ENCODE measurements at regions not wholly inside any gene's neighbourhood (a gene's known extent, or its start where the extent isn't known, plus 50 kb on each side); places are given as distances from the start of the nearest gene placed in this dataset.

DNA sequence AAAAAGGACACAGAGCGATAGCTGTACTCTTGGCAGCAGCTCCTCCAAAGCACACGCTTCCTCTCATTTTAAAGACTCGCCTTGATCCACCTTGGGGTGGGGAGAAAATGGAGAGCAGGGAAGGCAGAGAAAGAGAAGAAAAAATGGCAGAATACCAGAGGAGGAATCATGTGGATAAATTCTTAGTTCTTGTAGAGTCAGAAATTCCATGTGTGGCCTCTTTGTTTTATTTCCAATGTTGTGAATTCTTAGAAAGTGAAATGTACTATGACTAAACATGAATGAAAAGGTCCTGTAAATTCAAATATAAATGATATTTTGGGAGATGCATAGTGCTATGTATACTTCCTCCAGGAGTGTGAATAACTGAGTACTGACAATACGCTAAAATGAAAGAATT, 89.7 kb upstream of the SESTD1 start:
- H3K9me3 Mint-ChIP-seq = peaks cover 0 to 2% (median 0%) of the 10 kb centered on the region in 7 donors
- Histone ChIP-seq H3K4me2 (replicated peaks; ENCODE audit: extremely low read depth, low read length, poor library complexity, severe bottlenecking) (no peak overlapping the region), H3K9ac (ENCODE audit: insufficient read depth, low read length, poor library complexity, severe bottlenecking) (no peak overlapping the region), H3K4me3 (replicated peaks in 1 of 3; ENCODE audit: low read depth in 2 of 3, low read length in 3 of 3) (no peak overlapping the region), H3K9me3 (replicated peaks in 1 of 2; ENCODE audit: control insufficient read depth in 1 of 2, insufficient read depth in 1 of 2, low read length in 2 of 2) (no peaks in the 10 kb centered on the region), H3K79me2 (ENCODE audit: insufficient read depth, low read length) (no peaks in the 10 kb centered on the region), H3K36me3 (replicated peaks in 1 of 2; ENCODE audit: control insufficient read depth in 1 of 2, insufficient read depth in 2 of 2, low read length in 2 of 2) (no peaks in the 10 kb centered on the region), H4K20me1 (ENCODE audit: insufficient read depth, low read length) (no peaks in the 10 kb centered on the region), H3K27me3 (ENCODE audit: control insufficient read depth in 2 of 2, insufficient read depth in 2 of 2, low read length in 2 of 2) (no peaks in the 10 kb centered on the region), H3K27ac (ENCODE audit: low read depth in 1 of 2, low read length in 2 of 2) (no peak overlapping the region), H3K4me1 (ENCODE audit: control insufficient read depth in 1 of 2, insufficient read depth in 2 of 2, low read length in 2 of 2) (peaks cover 0 to 8% of the 10 kb centered on the region in 2 donors), H2AFZ (ENCODE audit: insufficient read depth, low read depth, low read length, poor library complexity, severe bottlenecking) (no peak overlapping the region)
- no peak for DNase-seq
- H3K36me3 Mint-ChIP-seq = no peaks in the 10 kb centered on the region
- H3K4me1 Mint-ChIP-seq = peaks cover 26% of the 10 kb centered on the region
- peaks cover 0 to 2% (median 2%) of the 10 kb centered on the region in 3 donors for H3K27me3 Mint-ChIP-seq (ENCODE audit: low read depth in 3 of 3)
- TF ChIP-seq, protein P1, sequence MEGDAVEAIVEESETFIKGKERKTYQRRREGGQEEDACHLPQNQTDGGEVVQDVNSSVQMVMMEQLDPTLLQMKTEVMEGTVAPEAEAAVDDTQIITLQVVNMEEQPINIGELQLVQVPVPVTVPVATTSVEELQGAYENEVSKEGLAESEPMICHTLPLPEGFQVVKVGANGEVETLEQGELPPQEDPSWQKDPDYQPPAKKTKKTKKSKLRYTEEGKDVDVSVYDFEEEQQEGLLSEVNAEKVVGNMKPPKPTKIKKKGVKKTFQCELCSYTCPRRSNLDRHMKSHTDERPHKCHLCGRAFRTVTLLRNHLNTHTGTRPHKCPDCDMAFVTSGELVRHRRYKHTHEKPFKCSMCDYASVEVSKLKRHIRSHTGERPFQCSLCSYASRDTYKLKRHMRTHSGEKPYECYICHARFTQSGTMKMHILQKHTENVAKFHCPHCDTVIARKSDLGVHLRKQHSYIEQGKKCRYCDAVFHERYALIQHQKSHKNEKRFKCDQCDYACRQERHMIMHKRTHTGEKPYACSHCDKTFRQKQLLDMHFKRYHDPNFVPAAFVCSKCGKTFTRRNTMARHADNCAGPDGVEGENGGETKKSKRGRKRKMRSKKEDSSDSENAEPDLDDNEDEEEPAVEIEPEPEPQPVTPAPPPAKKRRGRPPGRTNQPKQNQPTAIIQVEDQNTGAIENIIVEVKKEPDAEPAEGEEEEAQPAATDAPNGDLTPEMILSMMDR (IDR thresholded peaks at IDR 0.05) = no peak
- intact Hi-C loops (cut with micrococcal nuclease) = no loop called here
- H3K4me3 Mint-ChIP-seq = no peak overlapping the region
- H3K27ac Mint-ChIP-seq = no peak overlapping the region
- 100% methylated on average over 1 of the region's 4 CpGs for WGBS (ENCODE audit: insufficient coverage)

- intact Hi-C loops (cut with micrococcal nuclease) = no loop called here
- Histone ChIP-seq H4K20me1 (ENCODE audit: insufficient read depth, low read length) (no peaks in the 10 kb centered on the region), H3K27ac (ENCODE audit: low read depth in 1 of 2, low read length in 2 of 2) (no peak overlapping the region), H3K4me2 (replicated peaks; ENCODE audit: extremely low read depth, low read length, poor library complexity, severe bottlenecking) (no peak overlapping the region), H3K4me3 (replicated peaks in 1 of 3; ENCODE audit: low read depth in 2 of 3, low read length in 3 of 3) (no peak overlapping the region), H3K27me3 (ENCODE audit: control insufficient read depth in 2 of 2, insufficient read depth in 2 of 2, low read length in 2 of 2) (no peaks in the 10 kb centered on the region), H3K79me2 (ENCODE audit: insufficient read depth, low read length) (no peaks in the 10 kb centered on the region), H2AFZ (ENCODE audit: insufficient read depth, low read depth, low read length, poor library complexity, severe bottlenecking) (no peak overlapping the region), H3K36me3 (replicated peaks in 1 of 2; ENCODE audit: control insufficient read depth in 1 of 2, insufficient read depth in 2 of 2, low read length in 2 of 2) (no peaks in the 10 kb centered on the region), H3K9ac (ENCODE audit: insufficient read depth, low read length, poor library complexity, severe bottlenecking) (no peak overlapping the region), H3K9me3 (replicated peaks in 1 of 2; ENCODE audit: control insufficient read depth in 1 of 2, insufficient read depth in 1 of 2, low read length in 2 of 2) (no peaks in the 10 kb centered on the region), H3K4me1 (ENCODE audit: control insufficient read depth in 1 of 2, insufficient read depth in 2 of 2, low read length in 2 of 2) (peaks cover 0 to 8% of the 10 kb centered on the region in 2 donors)
- H3K9me3 Mint-ChIP-seq = peaks cover 0 to 3% (median 0%) of the 10 kb centered on the region in 7 donors
- no peaks in the 10 kb centered on the region for H3K36me3 Mint-ChIP-seq
- WGBS (ENCODE audit: insufficient coverage) = no CpG with 5 or more reads among the region's 2 CpGs
- no peak overlapping the region for H3K4me3 Mint-ChIP-seq
- H3K27ac Mint-ChIP-seq = peak overlapping the region in 1 of 7 donors; percentile 81
- peaks cover 30% of the 10 kb centered on the region for H3K4me1 Mint-ChIP-seq
- TF ChIP-seq, protein P1 (IDR thresholded peaks at IDR 0.05) = no peak
- no peak for DNase-seq
- H3K27me3 Mint-ChIP-seq (ENCODE audit: low read depth in 3 of 3) = peaks cover 0 to 3% (median 2%) of the 10 kb centered on the region in 3 donors
Measured at GRCh38 chr2:179352181-179352580, 87.5 kb upstream of the SESTD1 start.
